Adrenal gland (tissue), 5 donors: ENCODE measurements at regions not wholly inside any gene's neighbourhood (a gene's known extent, or its start where the extent isn't known, plus 50 kb on each side); places are given as distances from the start of the nearest gene placed in this dataset.

Experiments
- CTCF ChIP-seq, 6 experiments: fragments of 450-650 bp in 4 of 6; fragments of 200-600 bp in 2 of 6; sonication (generic) in 1 of 6; IDR thresholded peaks; 1 replicate in 5 of 6; 2 replicates in 1 of 6; pipeline versions ENCODE4 v1.5.1 to v1.8.0; 2016 to 2021; ENCODE audit warnings: antibody characterized with exemption in 6 of 6, mild to moderate bottlenecking in 2 of 6, moderate library complexity in 1 of 6
- POLR2A ChIP-seq, 2 donors: fragments of 450-650 bp; IDR thresholded peaks; one replicate each; pipeline ENCODE4 v1.6.1; 2017; ENCODE audit warnings: antibody characterized with exemption in 2 of 2, mild to moderate bottlenecking in 2 of 2, moderate library complexity in 1 of 2
- donor health status: DM: no; HTN: no; CAD: no.

- TF ChIP-seq CTCF (IDR thresholded peaks at IDR 0.05) = no peak
- TF ChIP-seq POLR2A (IDR thresholded peaks at IDR 0.05) = no peak
Observed at GRCh38 chr17:77269696-77270681, 129.2 kb downstream of the SEC14L1 start.
